HG02759 (cell line): ENCODE measurements at regions not wholly inside any gene's neighbourhood (a gene's known extent, or its start where the extent isn't known, plus 50 kb on each side); places are given as distances from the start of the nearest gene placed in this dataset.

ENCODE experiments used
- ATAC-seq: cut with Tn5 transposase; IDR thresholded peaks from one replicate; pipeline ENCODE4 v1.9.1; 2021; ENCODE audit warnings: mild to moderate bottlenecking, moderate library complexity; ENCODE audit not compliant: unreplicated experiment

- ATAC-seq: no peak
Measured at GRCh38 chr4:135775909-135776308, 1574.3 kb upstream of the PABPC4L start.

DNA sequence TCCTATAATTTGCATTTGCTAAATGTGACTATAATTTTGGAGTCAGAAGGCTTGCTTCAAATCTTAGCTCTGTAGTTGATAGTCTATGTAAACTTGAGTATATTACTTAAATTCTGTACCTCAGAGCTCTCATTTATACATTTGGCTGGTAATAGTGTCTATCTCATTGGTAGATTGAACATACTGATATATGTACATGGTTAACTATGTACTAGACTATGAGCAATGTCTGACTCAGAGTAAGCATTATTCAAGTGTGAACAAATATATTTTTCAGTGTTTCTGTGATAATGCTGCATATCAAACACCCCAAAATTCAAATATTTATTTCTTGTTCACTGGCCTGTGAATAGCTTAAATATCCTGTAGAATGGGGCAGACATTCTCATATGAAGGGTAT, 1568.9 kb upstream of the PABPC4L start:
- no peak for ATAC-seq

DNA sequence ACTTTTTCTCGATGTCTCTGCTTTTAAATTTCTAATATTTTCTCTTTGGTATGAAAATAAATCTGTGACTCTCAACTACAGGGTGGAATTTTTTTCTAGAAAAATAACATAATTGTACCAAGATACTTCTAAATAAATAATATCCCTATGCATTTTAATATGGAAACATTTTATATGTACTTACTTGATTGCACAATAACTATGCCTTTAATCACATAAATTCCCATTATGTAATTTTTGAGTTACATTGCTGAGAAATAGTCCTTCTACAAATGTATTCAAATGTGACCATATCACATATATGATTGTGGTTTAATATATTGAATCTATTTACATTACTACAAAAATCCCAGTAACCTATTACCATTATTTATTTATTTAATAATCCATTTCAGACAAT, 1543.3 kb upstream of the PABPC4L start:
- ATAC-seq: no peak

GRCh38 chr4:135741583-135741982, 1540.0 kb upstream of the PABPC4L start:
- ATAC-seq: no peak

DNA sequence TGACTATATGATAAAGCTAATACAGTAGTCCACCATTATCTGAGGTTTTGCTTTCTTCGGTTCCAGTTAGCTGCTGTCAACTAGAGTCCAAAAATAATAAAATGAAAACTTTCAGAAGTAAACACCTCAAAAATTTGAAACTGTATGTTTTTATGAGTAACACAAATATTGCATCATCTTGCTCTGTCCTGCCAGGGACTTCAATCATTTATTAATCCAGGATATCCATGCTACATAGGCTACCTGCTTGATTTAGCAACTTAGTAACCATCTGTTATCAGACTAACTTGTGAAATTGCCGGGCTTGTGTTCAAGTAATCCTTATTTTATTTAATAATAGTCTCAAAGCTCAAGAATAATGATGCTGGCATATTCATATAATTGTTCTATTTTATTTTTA, 1537.8 kb upstream of the PABPC4L start:
- ATAC-seq: no peak

DNA sequence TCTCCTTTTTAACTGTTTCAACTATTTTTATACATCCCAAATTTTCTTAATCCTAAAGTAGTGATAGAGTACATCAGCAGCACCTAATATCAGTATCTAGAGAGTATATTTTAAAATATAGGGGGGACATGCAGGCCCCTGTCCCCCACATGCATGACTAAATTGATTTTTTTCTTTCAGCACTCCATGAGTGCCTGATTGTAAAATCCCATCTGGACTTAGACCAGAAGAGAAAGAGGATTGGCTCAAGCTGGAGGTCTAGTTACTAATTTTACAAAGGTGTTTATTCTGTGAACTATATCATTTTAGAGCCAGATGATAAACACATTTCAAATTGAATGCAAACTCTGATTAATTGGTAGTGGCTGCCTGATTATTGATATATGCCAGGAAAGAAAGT, 1533.9 kb upstream of the PABPC4L start:
- no peak for ATAC-seq

GRCh38 chr4:135732448-135732847, 1530.9 kb upstream of the PABPC4L start:
- ATAC-seq: no peak

- no peak for ATAC-seq
Measured at GRCh38 chr4:135731682-135732081, 1530.1 kb upstream of the PABPC4L start.

DNA sequence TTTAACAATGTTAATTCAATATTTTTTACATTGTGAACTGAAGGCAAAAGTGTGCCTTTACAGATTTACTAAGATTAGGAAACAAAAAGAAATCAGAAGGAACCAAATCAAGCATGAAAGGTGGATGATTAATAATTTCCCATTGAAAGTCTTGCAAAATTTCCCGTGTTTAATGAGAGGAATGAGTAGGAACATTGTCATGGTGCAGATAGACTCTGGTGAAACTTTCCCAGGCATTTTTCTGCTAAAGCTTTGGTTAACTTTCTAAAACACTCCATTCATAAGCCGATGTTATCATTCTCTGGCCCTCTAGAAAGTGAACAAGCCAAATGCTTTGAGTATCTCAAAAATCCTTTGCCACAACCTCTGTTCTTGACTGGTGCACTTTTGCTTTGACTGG, 1522.8 kb upstream of the PABPC4L start:
- ATAC-seq: no peak

DNA sequence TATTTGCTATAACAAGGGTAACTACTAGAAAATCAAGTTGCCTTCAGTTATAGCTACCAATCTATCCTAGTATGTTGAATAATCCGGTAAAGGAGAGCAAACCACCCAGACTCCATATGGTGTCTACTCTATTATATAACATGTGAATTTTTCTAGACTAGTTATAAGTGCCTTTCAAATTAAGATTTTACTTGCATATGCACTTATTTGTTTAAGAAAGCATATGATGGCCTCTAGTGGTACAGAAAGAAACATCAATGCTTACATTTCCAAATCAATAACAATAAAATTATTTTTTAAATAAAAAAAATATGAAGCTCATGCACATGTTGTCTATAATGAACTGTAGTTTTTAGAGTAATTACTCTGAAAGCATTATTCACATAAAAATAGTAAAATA, 1516.4 kb upstream of the PABPC4L start:
- no peak for ATAC-seq

- ATAC-seq: no peak
Measured at GRCh38 chr4:135705343-135705742, 1503.8 kb upstream of the PABPC4L start.

- no peak for ATAC-seq
Measured at GRCh38 chr4:135694066-135694465, 1492.5 kb upstream of the PABPC4L start.

DNA sequence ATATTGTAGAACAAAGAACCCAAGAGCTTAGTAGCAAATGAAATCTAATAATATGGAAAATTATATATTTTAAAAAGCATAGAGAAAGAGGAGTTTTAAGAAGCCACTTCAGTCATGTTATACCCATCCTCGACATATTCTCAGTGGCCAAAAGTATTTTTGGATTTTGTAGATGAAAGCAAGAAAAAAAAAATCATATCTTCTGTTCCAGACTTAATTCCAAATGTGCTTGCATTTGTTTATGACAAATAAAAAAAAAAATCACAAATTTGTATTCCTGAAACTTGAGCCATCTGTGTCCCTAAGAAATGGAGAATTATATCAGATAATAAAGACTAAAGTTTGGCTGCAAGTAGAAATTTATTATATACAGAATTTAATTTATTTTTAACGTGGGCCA, 1482.4 kb upstream of the PABPC4L start:
- no peak for ATAC-seq

DNA sequence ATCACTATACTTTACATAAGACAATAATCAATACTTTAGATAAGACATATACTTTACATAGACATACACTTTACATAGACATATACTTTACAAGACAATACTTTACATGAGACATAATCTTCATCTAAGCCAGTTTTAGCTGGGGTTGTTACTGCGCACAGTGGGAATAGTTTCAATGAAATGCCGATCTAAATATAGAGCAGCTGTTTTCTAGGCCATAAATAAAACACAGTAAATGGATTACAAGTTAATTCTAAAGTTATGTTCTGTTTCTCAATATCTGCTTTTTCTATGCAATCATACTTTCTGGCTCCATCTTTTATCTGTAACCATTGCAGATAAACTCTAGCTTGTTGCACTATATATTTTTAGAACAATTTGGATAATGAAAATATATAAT, 1470.6 kb upstream of the PABPC4L start:
- ATAC-seq: no peak

DNA sequence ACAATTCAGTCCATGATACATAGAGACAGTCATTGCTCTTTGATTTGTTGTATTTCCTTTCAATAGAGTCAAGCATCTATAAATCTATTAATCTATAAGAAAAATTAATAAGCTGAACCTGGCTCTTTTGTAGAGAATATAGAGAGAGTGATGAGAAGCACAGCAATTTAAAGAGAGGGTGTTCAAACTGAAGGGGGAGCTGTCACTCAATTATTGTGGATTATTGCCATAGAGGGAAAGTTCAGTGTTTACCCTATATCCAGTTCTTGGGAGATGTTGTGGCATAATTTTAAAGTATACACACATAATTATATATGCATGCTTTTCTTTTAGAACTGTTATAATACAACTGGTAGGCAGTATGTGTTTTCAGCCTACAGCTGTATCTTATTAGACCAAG, 1469.0 kb upstream of the PABPC4L start:
- no peak for ATAC-seq
